IPS-NIHi11 (cell line): ENCODE measurements at regions not wholly inside any gene's neighbourhood (a gene's known extent, or its start where the extent isn't known, plus 50 kb on each side); places are given as distances from the start of the nearest gene placed in this dataset.
A peak's percentile ranks its signal among the peaks of the same experiment; 100 is the strongest.

Experiments used
- DNase-seq: peaks from one replicate; pipeline ENCODE4 v3.0.0; 2012; ENCODE audit warnings: mixed read lengths, low spot score

- no peak for DNase-seq
Observed at GRCh38 chr7:22962775-22963350, 51.1 kb downstream of the HYCC1 start.

GRCh38 chr7:22958742-22959141, 55.2 kb downstream of the HYCC1 start:
- no peak for DNase-seq

GRCh38 chr7:22954251-22954650, 59.7 kb downstream of the HYCC1 start:
- no peak for DNase-seq

- DNase-seq = no peak
Observed at GRCh38 chr7:22952306-22953015, 61.5 kb downstream of the HYCC1 start.

- DNase-seq = no peak
Observed at GRCh38 chr7:22949944-22950343, 64.0 kb downstream of the HYCC1 start.

- DNase-seq = no peak
Observed at GRCh38 chr7:22949221-22949620, 64.7 kb downstream of the HYCC1 start.

GRCh38 chr7:22948770-22949169, 65.2 kb downstream of the HYCC1 start:
- DNase-seq = no peak

GRCh38 chr7:22945584-22945983, 68.3 kb downstream of the HYCC1 start:
- no peak for DNase-seq

- no peak for DNase-seq
Observed at GRCh38 chr7:22944510-22944909, 69.4 kb downstream of the HYCC1 start.

GRCh38 chr7:22944022-22944421, 69.9 kb downstream of the HYCC1 start:
- DNase-seq = peak; percentile 12

- peak; percentile 26 for DNase-seq
Observed at GRCh38 chr7:22942191-22942590, 71.7 kb downstream of the HYCC1 start.

- no peak for DNase-seq
Observed at GRCh38 chr7:22939842-22940241, 74.1 kb downstream of the HYCC1 start.

- DNase-seq = no peak
Observed at GRCh38 chr7:22937946-22938345, 76.0 kb downstream of the HYCC1 start.

GRCh38 chr7:22936246-22936645, 77.7 kb downstream of the HYCC1 start:
- DNase-seq = no peak

GRCh38 chr7:22935269-22935668, 78.7 kb downstream of the HYCC1 start:
- no peak for DNase-seq

GRCh38 chr7:22934473-22935065, 79.4 kb downstream of the HYCC1 start:
- no peak for DNase-seq

GRCh38 chr7:22934023-22934422, 79.9 kb downstream of the HYCC1 start:
- DNase-seq = no peak

GRCh38 chr7:22932896-22933295, 81.0 kb downstream of the HYCC1 start:
- DNase-seq = no peak

- no peak for DNase-seq
Observed at GRCh38 chr7:22931011-22931410, 82.9 kb downstream of the HYCC1 start.

GRCh38 chr7:22922307-22922706, 91.6 kb downstream of the HYCC1 start:
- DNase-seq = no peak

GRCh38 chr7:22921386-22922086, 92.4 kb downstream of the HYCC1 start:
- no peak for DNase-seq

- no peak for DNase-seq
Observed at GRCh38 chr7:22920672-22921071, 93.3 kb downstream of the HYCC1 start.

GRCh38 chr7:22913158-22913557, 90.5 kb upstream of the TOMM7 start:
- no peak for DNase-seq
